SU-DHL-6 (cell line): ENCODE measurements at regions not wholly inside any gene's neighbourhood (a gene's known extent, or its start where the extent isn't known, plus 50 kb on each side); places are given as distances from the start of the nearest gene placed in this dataset.

Experiments
- H2AFZ ChIP-seq: fragments of 200-600 bp; sonication (generic); 2 replicates; pipeline ENCODE4 v1.6.1; 2014; ENCODE audit warnings: low read depth, mild to moderate bottlenecking, moderate library complexity, mixed read lengths, antibody characterized with exemption, low read length; ENCODE audit not compliant: severe bottlenecking
- H3F3A ChIP-seq: fragments of 200-600 bp; shearing (Covaris generic); 2 replicates; pipeline ENCODE4 v1.6.0; 2016; ENCODE audit warnings: antibody characterized with exemption, mild to moderate bottlenecking; ENCODE audit not compliant: insufficient read depth
- H3K27ac ChIP-seq: fragments of 200-600 bp; sonication (generic); 2 replicates; pipeline ENCODE4 v1.5.1; 2016; ENCODE audit warnings: low read depth, mild to moderate bottlenecking, low read length, moderate library complexity, mixed read lengths
- H3K27me3 ChIP-seq: fragments of 200-600 bp; sonication (generic), shearing (Covaris generic); 2 replicates; pipeline ENCODE4 v1.6.0; 2014; ENCODE audit warnings: mild to moderate bottlenecking, low read length
- H3K36me3 ChIP-seq: fragments of 200-600 bp; sonication (generic); 2 replicates; pipeline ENCODE4 v1.6.1; 2014; ENCODE audit warnings: mild to moderate bottlenecking, low read length, mixed read lengths
- H3K4me2 ChIP-seq: fragments of 300-600, 200-600 bp; shearing (Covaris generic), sonication (generic); 2 replicates; pipeline ENCODE4 v1.6.0; 2014; ENCODE audit warnings: low read length, low read depth, mild to moderate bottlenecking; ENCODE audit not compliant: poor library complexity, severe bottlenecking
- H3K4me3 ChIP-seq: fragments of 200-600 bp; sonication (generic); 2 replicates; pipeline ENCODE4 v1.5.1; 2014; ENCODE audit warnings: antibody characterized with exemption, low read length, mild to moderate bottlenecking, mixed read lengths; ENCODE audit not compliant: insufficient read depth, poor library complexity, severe bottlenecking
- H3K79me2 ChIP-seq: fragments of 200-600 bp; sonication (generic); 2 replicates; pipeline ENCODE4 v1.6.1; 2014; ENCODE audit warnings: mild to moderate bottlenecking, low read length, moderate library complexity; ENCODE audit not compliant: insufficient read depth
- H3K9ac ChIP-seq: fragments of 200-600 bp; sonication (generic); 2 replicates; pipeline ENCODE4 v1.7.0; 2014; ENCODE audit warnings: mild to moderate bottlenecking, low read length
- H3K9me2 ChIP-seq: fragments of 200-600 bp; sonication (generic); replicated peaks from 2 replicates; pipeline ENCODE4 v1.6.1; 2014; ENCODE audit warnings: low read length; ENCODE audit not compliant: insufficient read depth
- H3K9me3 ChIP-seq: fragments of 200-600 bp; sonication (generic); 2 replicates; pipeline ENCODE4 v1.6.1; 2014; ENCODE audit warnings: low read length, mixed read lengths; ENCODE audit not compliant: insufficient read depth
- H4K20me1 ChIP-seq: fragments of 200-600 bp; sonication (generic); 2 replicates; pipeline ENCODE4 v1.6.1; 2014; ENCODE audit warnings: low read depth, mild to moderate bottlenecking, antibody characterized with exemption, low read length, moderate library complexity, mixed read lengths
- EZH2phosphoT487 ChIP-seq: fragments of 200-600 bp; sonication (generic), shearing (Covaris generic); conservative IDR thresholded peaks from 2 replicates; pipeline ENCODE4 v1.6.1; 2018; ENCODE audit warnings: mild to moderate bottlenecking, antibody characterized with exemption, low read length, moderate library complexity, mixed read lengths
- TF ChIP-seq, protein P1 (sequence below): fragments of 200-600 bp; sonication (generic); IDR thresholded peaks from one replicate; pipeline ENCODE4 v1.5.1; 2017; ENCODE audit warnings: antibody characterized with exemption, mild to moderate bottlenecking, low read length, moderate library complexity; ENCODE audit not compliant: insufficient read depth, poor library complexity, severe bottlenecking

- Histone ChIP-seq H3K36me3 (no peaks in the 10 kb centered on the region), H3K4me3 (no peak overlapping the region), H3K27me3 (no peaks in the 10 kb centered on the region), H4K20me1 (no peaks in the 10 kb centered on the region), H3K27ac (no peak overlapping the region), H3K79me2 (no peaks in the 10 kb centered on the region), H3K4me2 (no peak overlapping the region), H3K9me2 (no peaks in the 10 kb centered on the region; the same call in 1 of the 2 replicates), H3F3A (no peaks in the 10 kb centered on the region), H3K9ac (no peak overlapping the region), H2AFZ (no peak overlapping the region), H3K9me3 (no peaks in the 10 kb centered on the region)
- no peak for TF ChIP-seq EZH2phosphoT487
- TF ChIP-seq, protein P1, sequence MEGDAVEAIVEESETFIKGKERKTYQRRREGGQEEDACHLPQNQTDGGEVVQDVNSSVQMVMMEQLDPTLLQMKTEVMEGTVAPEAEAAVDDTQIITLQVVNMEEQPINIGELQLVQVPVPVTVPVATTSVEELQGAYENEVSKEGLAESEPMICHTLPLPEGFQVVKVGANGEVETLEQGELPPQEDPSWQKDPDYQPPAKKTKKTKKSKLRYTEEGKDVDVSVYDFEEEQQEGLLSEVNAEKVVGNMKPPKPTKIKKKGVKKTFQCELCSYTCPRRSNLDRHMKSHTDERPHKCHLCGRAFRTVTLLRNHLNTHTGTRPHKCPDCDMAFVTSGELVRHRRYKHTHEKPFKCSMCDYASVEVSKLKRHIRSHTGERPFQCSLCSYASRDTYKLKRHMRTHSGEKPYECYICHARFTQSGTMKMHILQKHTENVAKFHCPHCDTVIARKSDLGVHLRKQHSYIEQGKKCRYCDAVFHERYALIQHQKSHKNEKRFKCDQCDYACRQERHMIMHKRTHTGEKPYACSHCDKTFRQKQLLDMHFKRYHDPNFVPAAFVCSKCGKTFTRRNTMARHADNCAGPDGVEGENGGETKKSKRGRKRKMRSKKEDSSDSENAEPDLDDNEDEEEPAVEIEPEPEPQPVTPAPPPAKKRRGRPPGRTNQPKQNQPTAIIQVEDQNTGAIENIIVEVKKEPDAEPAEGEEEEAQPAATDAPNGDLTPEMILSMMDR, result no peak
These were observed 50.8 kb upstream of the ELF5 start for GRCh38 chr11:34564406-34564805.

- TF ChIP-seq, protein P1, result no peak
- no peak for TF ChIP-seq EZH2phosphoT487
- Histone ChIP-seq H3K27ac (no peak overlapping the region), H3K4me3 (no peak overlapping the region), H3K9me2 (no peaks in the 10 kb centered on the region), H3K9me3 (no peaks in the 10 kb centered on the region), H3K36me3 (no peaks in the 10 kb centered on the region), H3K27me3 (no peaks in the 10 kb centered on the region), H4K20me1 (no peaks in the 10 kb centered on the region), H3K9ac (no peak overlapping the region), H2AFZ (no peak overlapping the region), H3K4me2 (no peak overlapping the region), H3F3A (no peaks in the 10 kb centered on the region), H3K79me2 (no peaks in the 10 kb centered on the region)
These were observed 51.2 kb upstream of the ELF5 start for GRCh38 chr11:34564807-34565241.

DNA sequence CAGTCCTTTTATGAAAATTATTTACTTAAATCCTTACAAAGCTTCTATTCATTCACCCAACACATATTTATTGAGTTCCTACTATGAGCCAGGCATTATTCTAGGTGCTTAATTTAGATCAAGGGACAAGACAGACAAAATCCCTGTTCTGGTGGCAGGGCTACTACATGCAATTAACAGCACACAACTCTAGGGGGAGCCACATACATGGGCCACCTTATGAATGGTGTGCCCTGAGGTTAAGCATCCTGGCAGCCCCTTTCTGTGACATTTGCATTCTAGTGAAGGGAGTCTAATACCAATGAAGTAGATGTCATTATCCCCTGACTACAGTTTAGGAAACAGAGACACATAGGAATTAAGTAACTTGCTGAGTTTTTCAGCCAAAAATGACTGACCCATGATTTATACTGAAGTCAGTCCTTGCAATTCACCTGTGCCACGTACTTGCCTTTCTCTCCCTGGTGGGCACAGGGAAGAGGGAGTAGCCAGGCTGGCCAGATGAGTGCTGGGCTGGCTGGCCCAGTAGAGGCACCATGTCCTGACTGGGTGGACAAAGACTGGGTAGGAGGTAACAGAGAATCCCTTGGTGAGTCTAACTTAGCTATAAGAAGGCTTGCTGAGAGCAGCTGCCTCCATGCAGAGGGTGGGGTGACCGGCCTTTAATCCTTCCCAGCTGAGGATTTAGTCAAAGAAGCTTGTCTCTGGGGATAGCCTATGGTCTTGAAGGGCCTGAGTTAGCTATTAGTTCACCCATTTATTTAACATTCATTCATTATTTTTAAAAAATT is 52.0 kb upstream of the ELF5 start:
- no peaks in the 10 kb centered on the region for H3K79me2 ChIP-seq
- H3K9ac ChIP-seq, result no peak overlapping the region
- H3K27ac ChIP-seq, result no peak overlapping the region
- no peaks in the 10 kb centered on the region for H4K20me1 ChIP-seq
- no peaks in the 10 kb centered on the region for H3F3A ChIP-seq
- no peak overlapping the region for H3K4me2 ChIP-seq
- no peaks in the 10 kb centered on the region for H3K9me2 ChIP-seq
- no peaks in the 10 kb centered on the region for H3K36me3 ChIP-seq
- TF ChIP-seq, protein P1, result peak; percentile 31
- no peak for TF ChIP-seq EZH2phosphoT487
- H2AFZ ChIP-seq, result no peak overlapping the region
- no peak overlapping the region for H3K4me3 ChIP-seq
- H3K9me3 ChIP-seq, result no peaks in the 10 kb centered on the region
- H3K27me3 ChIP-seq, result no peaks in the 10 kb centered on the region
